ENCODE measurements at regions not wholly inside any gene's neighbourhood (a gene's known extent, or its start where the extent isn't known, plus 50 kb on each side); places are given as distances from the start of the nearest gene placed in this dataset.

- no peak for TF ChIP-seq CTCF (IDR thresholded peaks at IDR 0.05)
- H3K27ac ChIP-seq = no peak overlapping the region
- no peak overlapping the region for H3K4me3 ChIP-seq
- no peak for DNase-seq (ENCODE audit: low spot score)
Observed at GRCh38 chr12:125267114-125267513, 201.9 kb downstream of the AACS start.

DNA sequence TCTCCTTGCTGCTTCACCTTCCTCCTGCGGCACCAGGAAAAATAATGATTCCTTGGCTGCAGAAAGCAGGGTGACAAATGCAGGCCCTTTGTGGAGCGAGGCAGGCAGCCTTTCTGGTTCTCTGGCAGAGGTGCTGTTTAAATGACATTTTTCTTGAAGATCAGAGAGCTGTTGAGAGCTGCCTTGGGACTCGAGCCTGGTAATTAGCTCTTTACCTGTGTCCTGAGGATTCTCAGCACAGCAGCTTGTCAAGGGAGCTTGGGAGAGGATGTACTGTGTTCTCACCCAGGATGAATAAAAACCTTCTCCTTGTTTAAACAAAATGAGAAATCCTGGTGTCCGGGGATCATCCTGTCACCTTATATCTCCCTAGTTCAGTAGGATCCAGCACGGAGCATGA, 204.0 kb downstream of the AACS start:
- Histone ChIP-seq H3K4me3 (no peak overlapping the region), H3K27ac (no peak overlapping the region)
- no peak for DNase-seq (ENCODE audit: low spot score)
- TF ChIP-seq CTCF (IDR thresholded peaks at IDR 0.05) = no peak

- no peak for DNase-seq (ENCODE audit: low spot score)
- Histone ChIP-seq H3K4me3 (no peak overlapping the region), H3K27ac (no peak overlapping the region)
- TF ChIP-seq CTCF (IDR thresholded peaks at IDR 0.05) = no peak
Observed at GRCh38 chr12:125271892-125272291, 206.7 kb downstream of the AACS start.

- TF ChIP-seq CTCF (IDR thresholded peaks at IDR 0.05) = no peak
- no peak overlapping the region for H3K27ac ChIP-seq
- no peak overlapping the region for H3K4me3 ChIP-seq
- no peak for DNase-seq (ENCODE audit: low spot score)
Observed at GRCh38 chr12:125272383-125272933, 207.2 kb downstream of the AACS start.

DNA sequence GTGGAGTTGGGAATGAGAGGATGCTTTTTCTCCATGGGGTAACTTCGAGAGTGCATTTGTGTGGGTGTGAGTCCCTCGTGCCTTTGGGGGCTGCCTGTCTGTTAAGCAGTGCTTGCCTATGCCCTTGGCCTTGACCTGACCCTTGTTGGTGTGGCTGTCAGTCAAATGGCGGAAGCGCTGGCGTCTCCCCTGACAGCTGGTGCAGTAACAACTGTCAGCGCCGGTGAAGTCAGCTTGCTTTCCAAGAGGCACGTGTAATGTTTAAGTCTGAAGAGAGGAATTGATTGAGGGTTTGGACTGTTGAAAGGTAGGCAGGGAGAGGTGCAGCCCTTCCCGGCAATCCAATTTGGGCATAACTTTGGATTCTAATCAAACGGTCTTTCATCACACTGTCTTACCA, 211.3 kb downstream of the AACS start:
- no peak overlapping the region for H3K4me3 ChIP-seq
- no peak for DNase-seq (ENCODE audit: low spot score)
- TF ChIP-seq CTCF (IDR thresholded peaks at IDR 0.05) = no peak
- no peak overlapping the region for H3K27ac ChIP-seq

- no peak for DNase-seq (ENCODE audit: low spot score)
- Histone ChIP-seq H3K4me3 (no peak overlapping the region), H3K27ac (no peak overlapping the region)
- TF ChIP-seq CTCF (IDR thresholded peaks at IDR 0.05) = no peak
Observed at GRCh38 chr12:125280482-125281377, 215.5 kb downstream of the AACS start.

GRCh38 chr12:125282921-125283320, 217.7 kb downstream of the AACS start:
- no peak overlapping the region for H3K27ac ChIP-seq
- TF ChIP-seq CTCF (IDR thresholded peaks at IDR 0.05) = no peak
- H3K4me3 ChIP-seq = no peak overlapping the region
- DNase-seq (ENCODE audit: low spot score) = no peak

Data from coronary artery (tissue), 2 donors.